ENCODE measurements at regions not wholly inside any gene's neighbourhood (a gene's known extent, or its start where the extent isn't known, plus 50 kb on each side); places are given as distances from the start of the nearest gene placed in this dataset.
"Not testable (repeated sequence)": the region's sequence is repeated elsewhere in the genome, so short reads cannot be mapped to it uniquely, and the experiment has no call there.

DNA sequence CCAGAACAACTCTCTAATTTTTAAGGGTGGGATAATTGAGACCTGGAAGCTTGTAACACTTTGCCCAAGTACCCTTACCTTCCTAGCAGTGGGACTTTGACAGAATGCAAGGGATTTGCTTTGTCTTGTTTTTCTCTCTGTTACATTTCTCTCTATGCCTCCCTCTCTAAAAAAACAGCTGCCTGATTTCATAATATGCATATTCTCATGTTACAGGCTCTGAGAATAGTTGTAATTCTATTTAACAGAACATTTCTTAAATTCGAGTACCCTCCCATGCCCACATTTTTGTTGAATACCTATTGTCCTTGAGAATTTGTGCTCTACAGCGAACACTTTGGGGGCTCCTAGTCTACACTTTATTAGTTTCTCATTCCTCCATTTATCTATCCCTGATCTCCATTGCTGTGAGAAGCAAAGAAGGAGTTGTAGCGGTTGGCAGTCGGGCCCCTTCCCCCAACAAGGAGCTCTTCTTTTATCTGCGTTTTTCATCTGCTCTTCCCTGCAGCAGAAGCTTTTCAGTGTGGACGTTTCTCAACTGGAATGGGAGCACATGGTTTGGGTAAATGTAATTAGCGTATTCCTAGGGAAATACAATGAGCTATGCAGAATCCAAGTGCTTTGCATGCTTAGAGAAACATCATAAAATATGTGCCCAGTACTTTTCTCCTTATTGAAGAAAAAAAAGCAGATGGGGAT is 117.7 kb upstream of the CCDC90B start:
- no peak for DNase-seq
- no peak overlapping the region for H3K27ac ChIP-seq (ENCODE audit: low read depth, low read length)
- H3K27ac Mint-ChIP-seq: no peak overlapping the region
- H3K27me3 ChIP-seq (ENCODE audit: control insufficient read depth in 2 of 2, insufficient read depth in 2 of 2, low read length in 2 of 2): no peaks in the 10 kb centered on the region
- no peak overlapping the region for H3K4me3 ChIP-seq (ENCODE audit: low read length)
- H3K27me3 Mint-ChIP-seq: peaks cover 0 to 10% (median 0%) of the 10 kb centered on the region in 5 donors
- intact Hi-C loops (cut with micrococcal nuclease): no loop called here
- no peaks in the 10 kb centered on the region for H3K4me1 ChIP-seq (ENCODE audit: control insufficient read depth in 2 of 2, insufficient read depth in 2 of 2, low read length in 2 of 2)
- POLR2A ChIA-PET: no interaction called here
- no peaks in the 10 kb centered on the region for H3K4me1 Mint-ChIP-seq
- H3K9me3 Mint-ChIP-seq: peaks cover 0 to 7% (median 0%) of the 10 kb centered on the region in 11 donors
- no peak overlapping the region for H3K4me3 Mint-ChIP-seq
- CTCF ChIA-PET: no interaction called here
- ATAC-seq: no peak
- no peaks in the 10 kb centered on the region for H3K36me3 Mint-ChIP-seq
- H3K9me3 ChIP-seq (ENCODE audit: control insufficient read depth in 2 of 3, low read length in 3 of 3): no peaks in the 10 kb centered on the region
- H3K36me3 ChIP-seq (ENCODE audit: control insufficient read depth in 2 of 3, insufficient read depth in 3 of 3, low read length in 3 of 3): no peaks in the 10 kb centered on the region

DNA sequence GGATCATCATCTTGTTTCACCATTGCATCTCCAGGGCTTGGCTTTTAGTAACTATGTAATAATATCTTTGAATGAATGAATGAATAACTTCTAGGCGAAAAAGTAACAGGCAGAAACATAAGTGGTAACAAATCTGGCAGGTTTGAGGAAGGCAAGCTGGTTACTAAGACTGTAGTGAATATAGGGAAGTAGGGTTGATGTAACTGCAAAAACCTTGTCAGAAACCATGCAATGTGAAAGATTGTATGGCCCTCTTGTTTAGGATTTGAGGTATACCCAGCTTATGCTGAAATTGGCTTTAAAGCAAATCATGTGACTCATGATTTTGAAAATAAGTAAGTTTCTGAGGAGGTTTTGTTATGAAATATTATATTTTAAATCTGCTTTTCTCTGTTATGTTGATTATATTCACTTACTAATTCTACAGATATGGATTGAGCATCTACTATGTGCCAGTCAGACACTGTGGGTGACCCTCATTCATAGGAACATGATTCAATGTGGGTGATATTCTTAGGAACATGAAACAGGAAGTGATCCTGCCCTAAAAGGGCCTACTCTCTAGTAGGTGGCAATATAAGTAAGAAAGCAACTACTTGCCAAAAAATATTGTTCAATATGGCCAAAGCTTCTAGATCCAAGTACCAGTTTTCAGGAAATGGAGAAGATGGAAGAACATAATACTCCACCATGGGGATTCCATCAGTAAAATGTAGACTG is 115.5 kb upstream of the CCDC90B start:
- Histone ChIP-seq H3K27ac (ENCODE audit: low read depth, low read length) (no peak overlapping the region), H3K27me3 (ENCODE audit: control insufficient read depth in 2 of 2, insufficient read depth in 2 of 2, low read length in 2 of 2) (no peaks in the 10 kb centered on the region), H3K4me1 (ENCODE audit: control insufficient read depth in 2 of 2, insufficient read depth in 2 of 2, low read length in 2 of 2) (no peaks in the 10 kb centered on the region), H3K4me3 (ENCODE audit: low read length) (no peak overlapping the region), H3K9me3 (ENCODE audit: control insufficient read depth in 2 of 3, low read length in 3 of 3) (no peaks in the 10 kb centered on the region), H3K36me3 (ENCODE audit: control insufficient read depth in 2 of 3, insufficient read depth in 3 of 3, low read length in 3 of 3) (no peaks in the 10 kb centered on the region)
- Mint-ChIP-seq H3K27me3 (peaks cover 0 to 10% (median 0%) of the 10 kb centered on the region in 5 donors), H3K27ac (no peak overlapping the region), H3K36me3 (no peaks in the 10 kb centered on the region), H3K4me1 (no peaks in the 10 kb centered on the region), H3K4me3 (no peak overlapping the region), H3K9me3 (peaks cover 0 to 13% (median 6%) of the 10 kb centered on the region in 11 donors)
- POLR2A ChIA-PET: interaction anchor here (0.6 kb wide), 1 partner anchor 251 kb away, joined by 3 read pairs; no protein-coding TSS in a partner anchor
- intact Hi-C loops (cut with micrococcal nuclease): no loop called here
- ATAC-seq (no peak), DNase-seq (no peak)
- CTCF ChIA-PET: no interaction called here

DNA sequence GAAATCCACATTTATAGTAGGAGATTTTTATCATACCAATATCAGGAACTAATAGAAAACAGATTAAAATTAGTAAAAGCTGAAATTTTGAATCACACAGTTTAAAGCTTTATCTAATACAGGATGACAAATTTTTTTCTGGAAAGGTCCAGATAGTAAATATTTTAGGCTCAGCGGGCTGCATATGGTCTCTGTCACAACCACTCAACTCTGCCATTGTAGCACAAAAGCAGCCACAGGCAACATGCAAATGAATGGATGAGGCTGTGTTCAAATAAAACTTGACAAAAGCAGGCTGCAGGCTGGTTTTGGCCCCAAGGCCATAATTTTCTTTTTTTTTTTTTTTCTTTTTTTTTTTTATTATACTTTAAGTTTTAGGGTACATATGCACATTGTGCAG is 108.2 kb upstream of the CCDC90B start:
- Histone ChIP-seq H3K27me3 (ENCODE audit: control insufficient read depth in 2 of 2, insufficient read depth in 2 of 2, low read length in 2 of 2) (no peaks in the 10 kb centered on the region), H3K4me1 (ENCODE audit: control insufficient read depth in 2 of 2, insufficient read depth in 2 of 2, low read length in 2 of 2) (no peaks in the 10 kb centered on the region), H3K36me3 (ENCODE audit: control insufficient read depth in 2 of 3, insufficient read depth in 3 of 3, low read length in 3 of 3) (no peaks in the 10 kb centered on the region), H3K27ac (ENCODE audit: low read depth, low read length) (no peak overlapping the region), H3K9me3 (ENCODE audit: control insufficient read depth in 2 of 3, low read length in 3 of 3) (peaks cover 0 to 4% (median 0%) of the 10 kb centered on the region in 3 experiments), H3K4me3 (ENCODE audit: low read length) (no peak overlapping the region)
- ATAC-seq: no peak
- peaks cover 4 to 44% (median 13%) of the 10 kb centered on the region in 11 donors for H3K9me3 Mint-ChIP-seq
- POLR2A ChIA-PET: no interaction called here
- H3K27me3 Mint-ChIP-seq: no peaks in the 10 kb centered on the region
- no peak overlapping the region for H3K27ac Mint-ChIP-seq
- no peak for DNase-seq
- H3K36me3 Mint-ChIP-seq: no peaks in the 10 kb centered on the region
- H3K4me3 Mint-ChIP-seq: no peak overlapping the region
- intact Hi-C loops (cut with micrococcal nuclease): no loop called here
- no peaks in the 10 kb centered on the region for H3K4me1 Mint-ChIP-seq
- CTCF ChIA-PET: no interaction called here

DNA sequence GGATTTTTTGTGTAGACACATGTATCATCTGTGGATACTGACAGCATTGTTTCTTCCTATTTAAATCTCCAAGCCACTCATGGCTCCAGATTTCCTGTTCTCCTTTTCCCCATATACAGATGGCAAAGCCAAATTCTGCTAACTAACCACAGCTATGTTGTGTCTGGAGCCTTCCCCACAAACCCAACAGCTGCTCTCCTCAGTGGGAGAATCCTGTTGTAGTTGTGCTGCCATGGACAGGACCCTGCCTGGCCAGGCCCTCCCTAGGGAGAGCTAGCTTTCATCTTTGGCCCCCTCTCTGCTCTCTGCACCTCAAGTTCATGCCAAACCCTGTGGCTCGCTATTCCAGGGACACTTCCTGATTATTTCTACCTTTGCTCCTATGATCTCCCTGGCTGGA is 106.4 kb upstream of the CCDC90B start:
- ATAC-seq (no peak), DNase-seq (no peak)
- Mint-ChIP-seq H3K27me3 (no peaks in the 10 kb centered on the region), H3K27ac (no peak overlapping the region), H3K4me3 (no peak overlapping the region), H3K36me3 (no peaks in the 10 kb centered on the region), H3K4me1 (no peaks in the 10 kb centered on the region), H3K9me3 (peaks cover 4 to 55% (median 15%) of the 10 kb centered on the region in 11 donors)
- peaks cover 0 to 4% (median 0%) of the 10 kb centered on the region in 3 experiments for H3K9me3 ChIP-seq (ENCODE audit: control insufficient read depth in 2 of 3, low read length in 3 of 3)
- intact Hi-C loops (cut with micrococcal nuclease): no loop called here
- H3K36me3 ChIP-seq (ENCODE audit: control insufficient read depth in 2 of 3, insufficient read depth in 3 of 3, low read length in 3 of 3): no peaks in the 10 kb centered on the region
- H3K4me3 ChIP-seq (ENCODE audit: low read length): no peak overlapping the region
- no peaks in the 10 kb centered on the region for H3K27me3 ChIP-seq (ENCODE audit: control insufficient read depth in 2 of 2, insufficient read depth in 2 of 2, low read length in 2 of 2)
- POLR2A ChIA-PET: no interaction called here
- H3K27ac ChIP-seq (ENCODE audit: low read depth, low read length): no peak overlapping the region
- no peaks in the 10 kb centered on the region for H3K4me1 ChIP-seq (ENCODE audit: control insufficient read depth in 2 of 2, insufficient read depth in 2 of 2, low read length in 2 of 2)
- CTCF ChIA-PET: no interaction called here

DNA sequence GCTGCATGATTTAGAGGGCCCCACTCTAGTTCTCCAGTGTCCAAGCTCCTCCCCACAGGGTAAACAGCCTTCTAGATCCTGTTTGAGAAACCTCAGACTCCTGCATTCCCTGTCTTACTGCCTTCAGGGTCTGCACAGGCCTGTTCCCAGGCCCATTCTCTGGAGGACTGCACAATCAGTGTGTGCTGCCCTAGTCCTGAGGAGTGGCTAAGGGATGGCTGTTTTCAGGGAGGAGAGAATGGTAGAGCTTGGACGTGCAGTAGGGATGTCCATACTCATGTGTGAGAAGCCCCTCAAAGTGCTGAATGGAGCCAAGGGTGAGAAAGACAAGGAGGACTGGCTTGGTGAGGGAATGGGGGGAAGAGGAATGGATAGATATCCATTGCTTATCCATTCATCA is 103.8 kb upstream of the CCDC90B start:
- Mint-ChIP-seq H3K27ac (no peak overlapping the region), H3K4me3 (no peak overlapping the region), H3K27me3 (no peaks in the 10 kb centered on the region), H3K4me1 (no peaks in the 10 kb centered on the region), H3K9me3 (peaks cover 10 to 74% (median 31%) of the 10 kb centered on the region in 11 donors), H3K36me3 (peaks cover 0 to 7% (median 0%) of the 10 kb centered on the region in 5 donors)
- Histone ChIP-seq H3K27me3 (ENCODE audit: control insufficient read depth in 2 of 2, insufficient read depth in 2 of 2, low read length in 2 of 2) (no peaks in the 10 kb centered on the region), H3K27ac (ENCODE audit: low read depth, low read length) (no peak overlapping the region), H3K9me3 (ENCODE audit: control insufficient read depth in 2 of 3, low read length in 3 of 3) (peaks cover 0 to 7% (median 0%) of the 10 kb centered on the region in 3 experiments), H3K4me1 (ENCODE audit: control insufficient read depth in 2 of 2, insufficient read depth in 2 of 2, low read length in 2 of 2) (no peaks in the 10 kb centered on the region), H3K36me3 (ENCODE audit: control insufficient read depth in 2 of 3, insufficient read depth in 3 of 3, low read length in 3 of 3) (no peaks in the 10 kb centered on the region), H3K4me3 (ENCODE audit: low read length) (no peak overlapping the region)
- CTCF ChIA-PET: no interaction called here
- ATAC-seq (no peak), DNase-seq (no peak)
- POLR2A ChIA-PET: no interaction called here
- intact Hi-C loops (cut with micrococcal nuclease): no loop called here

DNA sequence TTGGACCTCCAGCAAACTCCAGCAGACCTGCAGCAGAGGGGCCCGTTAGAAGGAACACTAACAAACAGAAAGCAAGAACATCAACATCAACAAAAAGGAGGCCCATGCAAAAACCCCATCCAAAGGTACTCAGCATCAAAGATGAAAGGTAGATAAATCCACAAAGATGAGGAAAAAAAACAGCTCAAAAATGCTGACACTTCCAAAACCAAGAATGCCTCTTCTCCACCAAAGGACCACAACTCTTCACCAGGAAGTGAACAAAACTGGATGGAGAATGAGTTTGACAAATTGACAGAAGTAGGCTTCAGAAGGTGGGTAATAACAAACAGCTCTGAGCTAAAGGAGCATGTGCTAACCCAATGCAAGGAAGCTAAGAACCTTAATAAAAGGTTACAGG is 97.7 kb upstream of the CCDC90B start:
- ATAC-seq; H3K27ac ChIP-seq (ENCODE audit: low read depth, low read length); H3K27ac Mint-ChIP-seq; DNase-seq; H3K4me1 ChIP-seq (ENCODE audit: control insufficient read depth in 2 of 2, insufficient read depth in 2 of 2, low read length in 2 of 2); POLR2A ChIA-PET; H3K27me3 ChIP-seq (ENCODE audit: control insufficient read depth in 2 of 2, insufficient read depth in 2 of 2, low read length in 2 of 2); H3K4me3 Mint-ChIP-seq; H3K4me3 ChIP-seq (ENCODE audit: low read length); H3K4me1 Mint-ChIP-seq; H3K36me3 ChIP-seq (ENCODE audit: control insufficient read depth in 2 of 3, insufficient read depth in 3 of 3, low read length in 3 of 3); intact Hi-C loops (cut with micrococcal nuclease); CTCF ChIA-PET: not testable (repeated sequence)
- H3K27me3 Mint-ChIP-seq: peaks cover 0 to 10% (median 0%) of the 10 kb centered on the region in 5 donors
- H3K9me3 ChIP-seq (ENCODE audit: control insufficient read depth in 2 of 3, low read length in 3 of 3): peaks cover 0 to 16% (median 0%) of the 10 kb centered on the region in 3 experiments
- peaks cover 0 to 19% (median 0%) of the 10 kb centered on the region in 5 donors for H3K36me3 Mint-ChIP-seq
- peaks cover 16 to 71% (median 33%) of the 10 kb centered on the region in 11 donors for H3K9me3 Mint-ChIP-seq

DNA sequence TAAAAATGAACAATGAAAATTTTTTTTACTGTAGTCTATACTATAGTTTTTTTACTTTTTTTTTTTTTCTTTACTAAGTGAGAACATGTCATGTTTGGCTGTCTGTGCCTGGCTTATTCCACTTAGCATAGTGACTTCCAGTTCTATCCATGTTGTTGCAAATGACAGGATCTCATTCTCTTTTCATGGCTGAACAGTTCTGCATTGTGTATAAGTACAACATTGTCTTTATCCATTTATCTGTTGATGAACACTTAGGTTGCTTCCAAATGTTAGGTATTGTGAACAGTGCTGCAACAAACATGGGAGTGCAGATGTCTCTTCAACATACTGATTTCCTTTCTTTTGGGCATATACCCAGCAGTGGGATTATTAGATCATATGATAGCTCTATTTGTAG is 88.1 kb upstream of the CCDC90B start:
- Histone ChIP-seq H3K27me3 (ENCODE audit: control insufficient read depth in 2 of 2, insufficient read depth in 2 of 2, low read length in 2 of 2) (no peaks in the 10 kb centered on the region), H3K4me3 (ENCODE audit: low read length) (no peak overlapping the region), H3K4me1 (ENCODE audit: control insufficient read depth in 2 of 2, insufficient read depth in 2 of 2, low read length in 2 of 2) (no peaks in the 10 kb centered on the region), H3K27ac (ENCODE audit: low read depth, low read length) (no peak overlapping the region), H3K9me3 (ENCODE audit: control insufficient read depth in 2 of 3, low read length in 3 of 3) (no peaks in the 10 kb centered on the region), H3K36me3 (ENCODE audit: control insufficient read depth in 2 of 3, insufficient read depth in 3 of 3, low read length in 3 of 3) (no peaks in the 10 kb centered on the region)
- intact Hi-C loops (cut with micrococcal nuclease): no loop called here
- no peaks in the 10 kb centered on the region for H3K4me1 Mint-ChIP-seq
- ATAC-seq: no peak
- CTCF ChIA-PET: no interaction called here
- H3K9me3 Mint-ChIP-seq: peaks cover 0 to 17% (median 7%) of the 10 kb centered on the region in 11 donors
- peaks cover 0 to 4% (median 0%) of the 10 kb centered on the region in 5 donors for H3K36me3 Mint-ChIP-seq
- peaks cover 0 to 37% (median 8%) of the 10 kb centered on the region in 5 donors for H3K27me3 Mint-ChIP-seq
- H3K4me3 Mint-ChIP-seq: no peak overlapping the region
- POLR2A ChIA-PET: no interaction called here
- no peak for DNase-seq
- H3K27ac Mint-ChIP-seq: no peak overlapping the region

Measured in naive thymus-derived CD4-positive, alpha-beta T cell (primary cell).